Keratinocyte (primary cell): ENCODE measurements at regions not wholly inside any gene's neighbourhood (a gene's known extent, or its start where the extent isn't known, plus 50 kb on each side); places are given as distances from the start of the nearest gene placed in this dataset.
A peak's percentile ranks its signal among the peaks of the same experiment; 100 is the strongest.

Experiments used
- DNase-seq: peaks from one replicate; pipeline ENCODE4 v3.0.0-alpha.2; 2011; ENCODE audit warnings: low read depth, missing footprints, low spot score
- FAIRE-seq: peaks from 2 replicates; lab custom pipeline; 2011; peaks lifted over from hg19 to GRCh38; lab: Jason Lieb, UNC
- H2AFZ ChIP-seq: 2 replicates; pipeline ENCODE4 v1.6.0; 2012; ENCODE audit warnings: low read length, control low read depth, inconsistent platforms; ENCODE audit not compliant: control insufficient read depth
- H3K27ac ChIP-seq: 2 replicates; pipeline ENCODE4 v1.5.1; 2011; ENCODE audit warnings: low read length; ENCODE audit not compliant: control insufficient read depth, insufficient read depth
- H3K27me3 ChIP-seq: 3 replicates; pipeline ENCODE4 v1.6.0; 2011; ENCODE audit warnings: low read length; ENCODE audit not compliant: control insufficient read depth, insufficient read depth; ENCODE audit errors: extremely low read depth
- H3K36me3 ChIP-seq, 2 experiments: 2 replicates in 1 of 2; 3 replicates in 1 of 2; pipeline ENCODE4 v1.5.1; 2011; ENCODE audit warnings: low read length in 2 of 2, mild to moderate bottlenecking in 1 of 2; ENCODE audit not compliant: control insufficient read depth in 2 of 2, insufficient read depth in 2 of 2; ENCODE audit errors: extremely low read depth in 1 of 2
- H3K4me1 ChIP-seq: 3 replicates; pipeline ENCODE4 v1.5.1; 2011; ENCODE audit warnings: low read length; ENCODE audit not compliant: control insufficient read depth, insufficient read depth; ENCODE audit errors: extremely low read depth
- H3K4me2 ChIP-seq: 3 replicates; pipeline ENCODE4 v1.6.0; 2011; ENCODE audit warnings: low read depth, low read length; ENCODE audit not compliant: control insufficient read depth, insufficient read depth; ENCODE audit errors: extremely low read depth
- H3K4me3 ChIP-seq, 3 experiments: fragments of 200-600 bp in 1 of 3; sonication (generic) in 1 of 3; 2 replicates in 2 of 3; 3 replicates in 1 of 3; pipeline ENCODE4 v1.5.1; 2011 to 2016; ENCODE audit warnings: low read length in 3 of 3, mild to moderate bottlenecking in 3 of 3, control low read depth in 2 of 3, inconsistent platforms in 1 of 3, low read depth in 1 of 3, mixed read lengths in 1 of 3, mixed run types in 1 of 3, moderate library complexity in 1 of 3; ENCODE audit not compliant: control insufficient read depth in 2 of 3, insufficient read depth in 2 of 3; ENCODE audit errors: extremely low read depth in 1 of 3
- H3K79me2 ChIP-seq: 2 replicates; pipeline ENCODE4 v1.6.0; 2012; ENCODE audit warnings: low read length; ENCODE audit not compliant: control insufficient read depth, insufficient read depth
- H3K9ac ChIP-seq: 3 replicates; pipeline ENCODE4 v1.6.0; 2011; ENCODE audit warnings: low read length; ENCODE audit not compliant: control insufficient read depth, insufficient read depth; ENCODE audit errors: extremely low read depth
- H3K9me1 ChIP-seq: 3 replicates; pipeline ENCODE4 v1.6.0; 2011; ENCODE audit warnings: low read length; ENCODE audit not compliant: control insufficient read depth, insufficient read depth; ENCODE audit errors: extremely low read depth
- H3K9me3 ChIP-seq: 2 replicates; pipeline ENCODE4 v1.5.1; 2012; ENCODE audit warnings: low read depth, low read length; ENCODE audit not compliant: control insufficient read depth
- H4K20me1 ChIP-seq: 3 replicates; pipeline ENCODE4 v1.6.0; 2011; ENCODE audit warnings: low read length; ENCODE audit not compliant: control insufficient read depth, insufficient read depth; ENCODE audit errors: extremely low read depth
- CTCF ChIP-seq, 3 experiments: IDR thresholded peaks in 1 of 3; conservative IDR thresholded peaks in 1 of 3; optimal IDR thresholded peaks in 1 of 3; 2 replicates in 2 of 3; 3 replicates in 1 of 3; pipeline versions ENCODE3 to v1.5.1; 2011; ENCODE audit warnings: low read length in 3 of 3, mild to moderate bottlenecking in 3 of 3, moderate library complexity in 2 of 3, control low read depth in 1 of 3, inconsistent platforms in 1 of 3; ENCODE audit not compliant: insufficient read depth in 2 of 3; ENCODE audit errors: extremely low read depth in 1 of 3
- EZH2 ChIP-seq: IDR thresholded peaks from one replicate; pipeline ENCODE4 v1.6.1; 2012; ENCODE audit warnings: inconsistent platforms, mild to moderate bottlenecking, low read length, moderate library complexity
- dilution Hi-C: fragments of 300-500 bp; cut with MboI; formaldehyde crosslinking; loops from one replicate; pipeline ENCODE4 v1.7.0; 2020; ENCODE audit warnings: low sequenced_read_pairs; ENCODE audit not compliant: extremely low pct_ligation_motif_present

- Histone ChIP-seq H3K9me1 (no peaks in the 10 kb centered on the region), H3K9ac (no peak overlapping the region), H3K36me3 (no peaks in the 10 kb centered on the region), H3K4me3 (no peak overlapping the region), H3K4me1 (peaks cover 45% of the 10 kb centered on the region), H3K4me2 (no peak overlapping the region), H3K27me3 (no peaks in the 10 kb centered on the region), H2AFZ (no peak overlapping the region), H4K20me1 (no peaks in the 10 kb centered on the region), H3K27ac (no peak overlapping the region), H3K9me3 (no peaks in the 10 kb centered on the region), H3K79me2 (peaks cover 5% of the 10 kb centered on the region)
- TF ChIP-seq EZH2 (no peak), CTCF (optimal IDR thresholded peaks at IDR 0.05 in 1 of 3, IDR thresholded peaks at IDR 0.05 in 1 of 3, conservative IDR thresholded peaks at IDR 0.05 in 1 of 3; ENCODE audit: extremely low read depth in 1 of 3, insufficient read depth in 2 of 3, low read length in 3 of 3) (no peak)
- dilution Hi-C loops: no loop called here
- no peak for FAIRE-seq
- no peak for DNase-seq
Observed at GRCh38 chr17:45577571-45578279, 87.2 kb upstream of the PLEKHM1 start.

GRCh38 chr17:45578516-45579455 is 88.3 kb upstream of the PLEKHM1 start:
- no peak overlapping the region for H2AFZ ChIP-seq
- FAIRE-seq: peak; percentile 52
- dilution Hi-C loops: no loop called here
- H3K79me2 ChIP-seq: peaks cover 5% of the 10 kb centered on the region
- no peak for TF ChIP-seq CTCF (optimal IDR thresholded peaks at IDR 0.05 in 1 of 3, IDR thresholded peaks at IDR 0.05 in 1 of 3, conservative IDR thresholded peaks at IDR 0.05 in 1 of 3; ENCODE audit: extremely low read depth in 1 of 3, insufficient read depth in 2 of 3, low read length in 3 of 3)
- TF ChIP-seq EZH2: no peak
- no peak for DNase-seq
- no peaks in the 10 kb centered on the region for H4K20me1 ChIP-seq
- H3K36me3 ChIP-seq: no peaks in the 10 kb centered on the region
- H3K4me3 ChIP-seq: peak overlapping the region in 1 of 3 experiments; percentile 47
- H3K27ac ChIP-seq: peak overlapping the region; percentile 85
- peak overlapping the region; percentile 90 for H3K4me2 ChIP-seq
- H3K9me1 ChIP-seq: no peaks in the 10 kb centered on the region
- peaks cover 55% of the 10 kb centered on the region for H3K4me1 ChIP-seq
- no peaks in the 10 kb centered on the region for H3K27me3 ChIP-seq
- peak overlapping the region; percentile 43 for H3K9ac ChIP-seq
- H3K9me3 ChIP-seq: no peaks in the 10 kb centered on the region
